ENCODE measurements at regions not wholly inside any gene's neighbourhood (a gene's known extent, or its start where the extent isn't known, plus 50 kb on each side); places are given as distances from the start of the nearest gene placed in this dataset.

DNA sequence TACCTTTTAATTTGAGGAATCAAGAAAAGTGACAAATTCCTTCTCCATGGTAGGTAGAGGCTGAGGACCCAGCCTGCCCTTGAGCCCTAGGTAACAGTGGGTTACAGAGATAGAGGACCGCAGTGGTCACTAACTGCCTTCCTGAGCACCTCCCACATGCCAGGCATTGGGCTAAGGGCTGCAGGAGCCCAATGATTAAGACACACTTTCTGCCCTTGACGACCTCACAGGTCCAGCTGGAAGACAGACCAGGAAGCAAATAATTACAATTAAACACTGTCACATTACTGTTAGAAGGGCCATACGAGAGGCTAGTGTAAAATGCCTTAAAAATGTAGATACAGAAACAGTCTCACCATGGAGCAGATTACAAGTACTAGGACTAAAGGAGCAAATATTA, 156.8 kb upstream of the NFE2L3 start:
- Histone ChIP-seq H3K27ac (ENCODE audit: low read depth, low read length) (no peak overlapping the region), H3K9me3 (ENCODE audit: control insufficient read depth, insufficient read depth, low read length) (no peaks in the 10 kb centered on the region), H3K4me3 (ENCODE audit: low read depth, low read length) (no peak overlapping the region), H3K27me3 (ENCODE audit: control insufficient read depth, insufficient read depth, low read length) (peaks cover 2% of the 10 kb centered on the region)
- ChIA-PET POLR2A (no interaction called here), CTCF (no interaction called here)
- no peak for DNase-seq (ENCODE audit: low read depth, low spot score)
- TF ChIP-seq, protein P1, sequence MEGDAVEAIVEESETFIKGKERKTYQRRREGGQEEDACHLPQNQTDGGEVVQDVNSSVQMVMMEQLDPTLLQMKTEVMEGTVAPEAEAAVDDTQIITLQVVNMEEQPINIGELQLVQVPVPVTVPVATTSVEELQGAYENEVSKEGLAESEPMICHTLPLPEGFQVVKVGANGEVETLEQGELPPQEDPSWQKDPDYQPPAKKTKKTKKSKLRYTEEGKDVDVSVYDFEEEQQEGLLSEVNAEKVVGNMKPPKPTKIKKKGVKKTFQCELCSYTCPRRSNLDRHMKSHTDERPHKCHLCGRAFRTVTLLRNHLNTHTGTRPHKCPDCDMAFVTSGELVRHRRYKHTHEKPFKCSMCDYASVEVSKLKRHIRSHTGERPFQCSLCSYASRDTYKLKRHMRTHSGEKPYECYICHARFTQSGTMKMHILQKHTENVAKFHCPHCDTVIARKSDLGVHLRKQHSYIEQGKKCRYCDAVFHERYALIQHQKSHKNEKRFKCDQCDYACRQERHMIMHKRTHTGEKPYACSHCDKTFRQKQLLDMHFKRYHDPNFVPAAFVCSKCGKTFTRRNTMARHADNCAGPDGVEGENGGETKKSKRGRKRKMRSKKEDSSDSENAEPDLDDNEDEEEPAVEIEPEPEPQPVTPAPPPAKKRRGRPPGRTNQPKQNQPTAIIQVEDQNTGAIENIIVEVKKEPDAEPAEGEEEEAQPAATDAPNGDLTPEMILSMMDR (IDR thresholded peaks at IDR 0.05; ENCODE audit: low read depth, low read length): no peak

DNA sequence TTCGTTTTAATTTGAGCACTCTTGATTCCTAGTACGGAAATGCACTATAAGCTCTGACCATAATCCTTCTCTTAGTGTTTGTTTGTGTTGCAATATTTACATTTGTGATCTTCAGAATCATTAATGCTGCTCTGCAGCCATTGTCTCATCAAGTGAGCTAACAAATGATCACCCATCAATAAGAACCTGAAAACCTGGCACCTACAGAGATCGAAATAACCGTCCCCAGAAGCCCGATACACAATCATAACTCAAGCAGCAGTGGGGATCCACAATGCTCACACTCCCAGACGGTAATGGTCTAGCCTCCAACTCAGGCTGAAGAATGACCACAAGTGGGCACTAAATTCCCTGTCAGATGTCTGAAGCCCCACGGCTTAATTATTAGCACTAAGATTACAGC, 156.0 kb upstream of the NFE2L3 start:
- Histone ChIP-seq H3K9me3 (ENCODE audit: control insufficient read depth, insufficient read depth, low read length) (no peaks in the 10 kb centered on the region), H3K27me3 (ENCODE audit: control insufficient read depth, insufficient read depth, low read length) (peaks cover 2% of the 10 kb centered on the region), H3K4me3 (ENCODE audit: low read depth, low read length) (no peak overlapping the region), H3K27ac (ENCODE audit: low read depth, low read length) (no peak overlapping the region)
- DNase-seq (ENCODE audit: low read depth, low spot score): no peak
- ChIA-PET CTCF (no interaction called here), POLR2A (no interaction called here)
- TF ChIP-seq, protein P1 (IDR thresholded peaks at IDR 0.05; ENCODE audit: low read depth, low read length): no peak

DNA sequence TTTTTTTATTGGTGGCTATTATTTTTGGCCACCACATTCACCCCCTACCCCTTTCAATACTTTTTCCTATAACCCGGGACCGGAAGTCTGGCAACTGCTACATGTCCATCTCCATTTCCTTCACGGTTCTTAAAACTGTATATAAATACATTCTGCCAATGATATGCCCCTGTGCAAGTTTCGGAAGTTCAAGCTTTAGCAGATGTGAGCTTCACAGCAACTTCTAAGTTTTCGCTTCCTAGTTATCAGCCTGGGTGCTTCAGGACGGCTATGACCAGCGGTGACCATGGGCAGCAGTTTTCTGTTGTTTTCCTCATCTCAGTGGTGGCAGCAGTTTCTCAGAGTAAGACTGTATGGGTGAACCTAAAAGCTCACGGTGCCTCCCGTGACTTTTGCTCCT, 153.5 kb upstream of the NFE2L3 start:
- POLR2A ChIA-PET: no interaction called here
- TF ChIP-seq, protein P1 (IDR thresholded peaks at IDR 0.05; ENCODE audit: low read depth, low read length): no peak
- H3K9me3 ChIP-seq (ENCODE audit: control insufficient read depth, insufficient read depth, low read length): no peaks in the 10 kb centered on the region
- peaks cover 2% of the 10 kb centered on the region for H3K27me3 ChIP-seq (ENCODE audit: control insufficient read depth, insufficient read depth, low read length)
- H3K4me3 ChIP-seq (ENCODE audit: low read depth, low read length): no peak overlapping the region
- DNase-seq (ENCODE audit: low read depth, low spot score): no peak
- H3K27ac ChIP-seq (ENCODE audit: low read depth, low read length): no peak overlapping the region
- CTCF ChIA-PET: no interaction called here

DNA sequence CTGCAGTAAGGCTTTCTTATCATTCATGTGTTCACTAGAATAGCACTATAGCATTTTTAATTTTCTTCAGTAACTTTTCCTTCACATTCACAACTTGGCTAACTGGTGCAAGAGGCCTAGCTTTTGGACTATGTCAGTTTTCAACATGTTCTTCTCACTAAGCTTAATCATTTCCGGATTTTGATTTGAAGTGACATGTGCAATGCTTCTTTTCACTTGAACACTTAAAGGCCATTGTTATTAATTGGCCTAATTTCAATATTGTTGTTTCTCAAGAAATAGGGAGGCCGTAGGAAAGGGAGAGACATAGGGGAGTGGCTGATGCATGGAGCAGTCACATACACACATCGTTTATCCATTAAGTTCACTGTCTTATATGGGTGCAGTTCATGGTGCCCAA, 151.2 kb upstream of the NFE2L3 start:
- ChIA-PET CTCF (interaction anchor here (0.6 to 1.1 kb wide), 2 partner anchors 91 to 364 kb away, joined by 3 read pairs; no protein-coding TSS in a partner anchor), POLR2A (no interaction called here)
- H3K9me3 ChIP-seq (ENCODE audit: control insufficient read depth, insufficient read depth, low read length): no peaks in the 10 kb centered on the region
- TF ChIP-seq, protein P1 (IDR thresholded peaks at IDR 0.05; ENCODE audit: low read depth, low read length): no peak
- no peak overlapping the region for H3K27ac ChIP-seq (ENCODE audit: low read depth, low read length)
- H3K4me3 ChIP-seq (ENCODE audit: low read depth, low read length): no peak overlapping the region
- peaks cover 2% of the 10 kb centered on the region for H3K27me3 ChIP-seq (ENCODE audit: control insufficient read depth, insufficient read depth, low read length)
- DNase-seq (ENCODE audit: low read depth, low spot score): no peak

DNA sequence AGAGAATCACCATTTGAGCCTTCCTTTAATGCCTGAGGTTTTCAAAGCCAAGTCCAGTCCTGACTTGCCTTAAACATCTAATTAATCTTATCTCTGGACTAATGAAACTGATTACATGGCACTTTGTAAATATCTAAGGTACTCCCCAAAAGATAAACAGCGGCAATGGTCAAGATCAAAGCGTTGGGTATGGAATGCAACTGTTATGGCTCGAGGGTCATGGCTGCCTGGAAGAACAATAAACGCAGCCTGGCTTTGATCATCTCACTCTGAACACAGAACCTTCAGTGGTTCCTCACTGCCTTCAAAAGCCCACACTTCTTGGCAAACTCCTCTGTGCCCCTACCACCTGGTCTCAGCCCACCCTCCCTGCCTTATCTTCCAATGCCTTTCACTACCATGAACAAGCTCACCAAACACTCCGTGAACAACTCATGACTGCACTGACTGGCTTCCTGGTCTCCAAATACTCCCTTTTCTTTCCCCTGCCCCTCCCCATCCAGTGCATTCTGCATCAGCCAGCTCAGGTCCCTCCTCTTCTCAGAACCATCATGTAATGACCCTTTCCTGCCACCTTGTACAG, 150.2 kb upstream of the NFE2L3 start:
- H3K9me3 ChIP-seq (ENCODE audit: control insufficient read depth, insufficient read depth, low read length): no peaks in the 10 kb centered on the region
- no peak overlapping the region for H3K27ac ChIP-seq (ENCODE audit: low read depth, low read length)
- CTCF ChIA-PET: no interaction called here
- no peak for DNase-seq (ENCODE audit: low read depth, low spot score)
- POLR2A ChIA-PET: no interaction called here
- H3K27me3 ChIP-seq (ENCODE audit: control insufficient read depth, insufficient read depth, low read length): peaks cover 2% of the 10 kb centered on the region
- no peak overlapping the region for H3K4me3 ChIP-seq (ENCODE audit: low read depth, low read length)
- TF ChIP-seq, protein P1 (IDR thresholded peaks at IDR 0.05; ENCODE audit: low read depth, low read length): no peak

Data from AG04450 (cell line).